ENCODE measurements at regions not wholly inside any gene's neighbourhood (a gene's known extent, or its start where the extent isn't known, plus 50 kb on each side); places are given as distances from the start of the nearest gene placed in this dataset.
A peak's percentile ranks its signal among the peaks of the same experiment; 100 is the strongest.
"Not testable (repeated sequence)": the region's sequence is repeated elsewhere in the genome, so short reads cannot be mapped to it uniquely, and the experiment has no call there.

DNA sequence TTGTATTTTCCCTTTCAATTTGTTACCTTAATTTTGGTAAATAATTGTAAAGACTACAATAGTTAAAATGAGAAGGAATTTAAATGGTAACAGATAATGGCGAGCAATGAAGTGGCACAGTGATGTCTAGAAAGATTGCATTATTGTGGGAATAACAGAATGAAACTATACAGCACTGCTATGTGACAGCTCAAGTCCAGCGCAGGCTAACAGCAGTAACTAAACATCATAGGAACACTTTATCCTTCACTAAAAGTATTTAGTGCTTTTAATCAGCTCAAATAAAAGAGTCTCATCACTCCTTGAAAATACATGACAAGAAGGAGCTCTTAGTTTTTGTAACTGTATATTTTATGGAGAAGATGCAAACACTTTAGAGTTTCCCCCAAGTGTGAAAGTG is 190.8 kb downstream of the TENT5A start:
- no peak for DNase-seq

GRCh38 chr6:81561071-81561564 is 191.4 kb downstream of the TENT5A start:
- peak in 2 of 3 experiments; percentile 22 to 65 for DNase-seq

DNA sequence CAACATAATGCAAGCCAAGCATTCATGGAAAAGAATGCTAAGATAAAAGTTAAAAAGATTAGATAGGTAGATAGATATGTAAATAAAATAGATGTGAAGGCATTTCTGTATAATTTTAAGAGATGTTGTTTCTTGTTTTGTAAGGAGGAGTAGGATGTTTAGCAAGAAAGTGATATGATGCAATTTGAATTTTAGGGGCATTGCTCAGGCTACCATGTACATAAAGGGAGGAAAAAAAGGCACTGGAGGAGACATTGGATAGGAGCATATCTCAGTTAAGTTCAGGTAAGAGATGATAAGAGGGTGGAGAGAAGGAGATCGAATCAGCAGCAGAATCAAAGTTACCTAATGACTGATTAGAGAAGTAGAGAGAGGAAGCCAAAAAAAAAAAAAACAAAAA is 194.7 kb downstream of the TENT5A start:
- DNase-seq: no peak

- DNase-seq: no peak
Observed at GRCh38 chr6:81556551-81556950, 195.9 kb downstream of the TENT5A start.

DNA sequence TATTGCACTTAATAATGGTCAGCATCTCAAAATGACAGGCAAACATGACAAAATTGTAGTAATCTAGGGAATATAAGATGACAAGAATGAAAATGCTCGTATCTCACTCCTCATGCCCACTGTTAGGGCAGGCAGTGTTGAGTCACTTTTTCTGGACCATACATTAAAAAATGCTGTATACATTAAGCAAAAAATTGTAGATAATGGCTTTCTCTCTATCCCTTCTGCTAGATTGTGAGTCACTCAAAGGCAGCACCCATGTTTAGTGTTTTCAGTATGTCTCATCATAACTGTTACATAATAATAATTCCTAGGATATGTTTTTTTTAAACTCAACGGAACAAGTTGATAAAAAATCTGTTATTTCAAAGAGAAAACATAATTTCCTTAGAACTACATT is 199.3 kb downstream of the TENT5A start:
- DNase-seq: no peak

DNA sequence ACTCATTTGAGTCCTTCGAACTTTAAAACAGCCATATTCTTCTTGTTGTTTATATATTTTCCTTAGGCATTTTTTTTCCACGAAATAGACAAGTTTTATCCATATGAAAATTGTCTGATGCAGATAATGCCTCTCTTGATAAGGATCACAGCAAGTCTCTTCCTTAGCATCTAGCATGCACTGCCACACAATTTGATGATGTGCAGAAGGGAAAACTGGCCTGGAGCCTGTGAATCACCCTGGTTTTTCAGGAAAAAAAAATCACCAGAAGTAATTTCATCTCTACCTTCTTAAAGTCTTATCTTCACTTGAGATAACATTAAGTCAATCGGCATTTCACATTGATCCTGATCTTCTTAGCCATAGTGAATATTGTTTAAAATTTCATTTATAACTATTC is 199.8 kb downstream of the TENT5A start:
- no peak for DNase-seq

GRCh38 chr6:81547149-81547548 is 205.3 kb downstream of the TENT5A start:
- no peak for DNase-seq

GRCh38 chr6:81534934-81535465 is 217.5 kb downstream of the TENT5A start:
- DNase-seq: no peak

DNA sequence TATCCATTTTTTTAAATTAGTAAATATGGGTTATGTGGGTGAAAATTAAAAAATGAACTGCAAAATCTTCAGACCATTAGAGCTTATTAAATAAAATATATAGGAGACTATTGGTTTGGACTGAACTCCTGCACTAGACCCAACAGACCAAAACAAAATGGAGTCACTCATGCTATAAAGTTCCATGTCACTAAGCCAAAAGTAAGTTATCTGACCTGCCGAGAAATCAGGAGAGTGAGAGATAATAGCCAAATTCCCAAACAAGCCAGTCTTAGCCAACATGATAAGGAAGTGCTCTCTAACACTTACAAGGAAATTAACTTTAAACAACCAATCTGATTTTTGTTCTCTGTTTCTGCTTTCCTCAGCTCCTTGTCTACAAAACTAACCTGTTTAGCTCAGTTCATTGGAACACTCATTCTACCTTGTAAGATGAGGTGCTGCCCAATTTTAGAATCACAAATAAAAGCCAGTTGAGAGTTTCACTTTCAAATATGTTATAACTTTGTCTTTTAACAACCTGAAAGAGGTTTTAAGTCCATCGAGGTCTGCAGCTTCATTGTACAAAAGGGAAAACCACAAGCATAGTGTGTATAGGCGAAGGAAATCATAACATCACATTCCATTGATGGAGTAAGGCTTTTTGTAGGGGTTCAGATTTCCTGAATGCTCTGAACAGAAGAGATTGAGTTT is 220.5 kb downstream of the TENT5A start:
- no peak for DNase-seq

- DNase-seq: no peak
Observed at GRCh38 chr6:81517455-81517854, 235.0 kb downstream of the TENT5A start.

GRCh38 chr6:81515562-81516453 is 236.7 kb downstream of the TENT5A start:
- no peak for DNase-seq

- not testable (repeated sequence) for DNase-seq
Observed at GRCh38 chr6:81514195-81514594, 238.3 kb downstream of the TENT5A start.

GRCh38 chr6:81511423-81511822 is 241.1 kb downstream of the TENT5A start:
- no peak for DNase-seq

DNA sequence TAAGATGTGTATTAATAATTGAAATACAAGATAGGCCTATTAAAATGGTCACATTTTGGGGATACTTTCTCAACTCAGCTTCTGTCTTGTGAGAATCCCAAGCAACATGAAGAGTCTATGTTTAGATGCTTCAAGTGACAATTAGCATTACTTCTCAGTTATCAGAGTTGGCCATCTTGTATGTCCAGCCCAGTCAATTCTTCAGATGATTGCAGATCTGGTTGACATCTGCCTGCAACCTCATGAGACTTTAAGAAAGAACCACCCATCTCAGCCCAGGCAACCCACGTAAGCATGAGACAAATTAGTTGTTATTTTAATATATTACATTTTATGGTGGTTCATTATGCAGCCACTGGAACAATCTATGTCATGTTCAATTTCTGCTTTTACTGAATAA is 256.5 kb downstream of the TENT5A start:
- no peak for DNase-seq

DNA sequence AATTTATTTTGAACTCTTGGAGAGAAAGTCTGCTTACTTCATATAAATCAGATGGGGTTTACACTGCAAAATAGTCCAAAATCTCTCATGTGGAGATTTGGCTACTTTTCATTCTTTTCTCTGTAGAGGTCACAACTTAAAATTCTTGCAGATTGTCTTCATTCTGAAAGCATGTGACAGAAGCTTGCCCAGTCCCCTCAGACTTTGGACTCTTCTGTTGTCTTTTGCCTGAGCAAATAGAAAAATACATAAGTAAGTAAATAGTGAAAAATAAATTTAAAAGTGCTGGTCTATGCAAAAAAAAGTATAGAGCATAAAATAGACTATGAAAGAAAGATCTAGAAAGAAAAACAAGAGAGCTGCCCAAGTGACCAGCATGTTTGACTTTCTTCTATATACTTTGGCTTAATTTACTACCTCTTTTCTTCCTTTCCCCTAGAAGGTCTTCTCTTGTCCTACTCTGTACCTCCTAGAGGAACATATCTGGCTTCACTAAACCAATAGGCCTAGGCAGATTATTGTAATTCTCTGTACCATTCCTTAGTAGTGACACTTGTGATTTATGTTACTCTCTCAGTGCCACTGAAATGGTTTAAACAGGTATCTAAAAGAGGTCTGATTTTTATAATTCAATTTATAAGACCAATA is 260.9 kb downstream of the TENT5A start:
- no peak for DNase-seq

DNA sequence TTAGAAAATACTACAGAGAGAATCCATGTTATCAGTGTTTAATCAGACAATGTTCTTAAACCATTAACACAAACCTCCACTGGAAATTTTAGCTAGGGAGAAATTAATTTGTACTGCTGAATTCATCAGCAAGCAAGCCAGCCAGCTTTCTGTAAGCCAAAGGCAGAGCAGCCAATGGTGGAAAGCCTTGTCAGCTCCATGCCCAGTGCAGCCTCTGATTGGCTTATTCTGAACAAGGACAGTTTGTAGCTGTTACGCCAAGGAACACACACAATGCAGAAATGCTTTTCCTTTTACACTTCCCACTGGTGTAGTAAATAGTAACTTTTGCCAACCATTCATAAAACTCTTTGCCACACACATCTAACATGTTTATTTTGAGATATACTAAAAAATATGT is 265.0 kb downstream of the TENT5A start:
- no peak for DNase-seq

DNA sequence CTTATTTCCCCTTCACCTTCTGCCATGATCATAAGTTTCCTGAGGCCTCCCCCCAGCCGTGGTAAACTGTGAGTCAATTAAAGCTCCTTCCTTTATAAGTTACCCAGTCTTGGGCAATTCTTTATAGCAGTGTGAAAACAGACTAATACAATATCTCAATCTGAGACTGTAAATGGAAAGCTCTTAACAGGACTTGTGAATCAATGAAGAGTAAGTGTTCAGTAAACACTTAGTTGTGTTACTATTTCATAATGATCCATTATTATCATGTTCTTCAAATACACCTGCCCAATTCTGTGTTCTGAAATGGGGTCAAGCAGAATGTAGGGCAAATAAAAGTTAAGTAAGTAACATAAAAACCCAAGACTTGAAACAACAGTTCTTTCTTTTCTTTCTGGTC is 266.2 kb downstream of the TENT5A start:
- DNase-seq: no peak

GRCh38 chr6:81485395-81485794 is 267.1 kb downstream of the TENT5A start:
- DNase-seq: no peak

GRCh38 chr6:81484251-81484650 is 268.2 kb downstream of the TENT5A start:
- no peak for DNase-seq

GRCh38 chr6:81480139-81480538 is 272.3 kb downstream of the TENT5A start:
- no peak for DNase-seq

DNA sequence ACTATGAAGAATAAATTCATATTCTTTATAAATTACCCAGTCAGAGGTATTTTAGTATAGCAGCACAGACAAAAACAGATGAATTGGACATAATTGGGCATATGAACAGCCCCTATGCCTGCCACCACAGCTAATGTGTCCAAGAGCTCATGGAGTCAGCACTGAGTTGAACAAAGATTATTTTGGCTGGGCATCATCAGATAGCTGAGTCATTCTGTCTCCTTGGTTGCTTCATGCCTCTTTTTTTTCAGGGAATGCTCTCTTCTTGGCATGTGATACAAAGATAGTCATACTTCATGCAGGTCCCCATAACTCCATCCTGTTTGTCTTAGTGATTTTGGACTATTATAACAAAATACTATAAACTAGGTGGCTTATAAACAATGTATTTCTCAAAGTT is 275.6 kb downstream of the TENT5A start:
- no peak for DNase-seq

- no peak for DNase-seq
Observed at GRCh38 chr6:81475646-81476045, 276.8 kb downstream of the TENT5A start.

DNA sequence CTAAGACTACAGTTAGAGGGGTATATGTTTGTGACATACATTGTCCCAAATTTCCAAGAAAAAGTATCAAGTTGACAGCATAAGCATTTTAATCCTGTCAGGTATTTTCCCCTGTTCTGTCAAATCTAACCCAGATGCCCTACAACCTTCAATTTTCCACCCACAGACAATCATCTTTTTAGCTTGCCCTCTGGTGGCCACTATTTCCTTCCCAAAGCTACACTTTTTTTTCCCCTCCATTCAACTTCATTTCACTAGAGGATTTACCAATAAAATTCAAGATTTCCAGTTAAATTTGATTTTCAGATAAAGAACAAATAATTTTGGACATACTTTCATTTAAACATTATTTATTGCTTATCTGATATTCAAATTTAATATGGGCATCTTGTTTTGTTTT is 286.6 kb downstream of the TENT5A start:
- peak in 2 of 3 experiments; percentile 20 to 50 for DNase-seq

All from NCI-H1417 (cell line).